Fibroblast of the conjunctiva (primary cell): ENCODE measurements at regions not wholly inside any gene's neighbourhood (a gene's known extent, or its start where the extent isn't known, plus 50 kb on each side); places are given as distances from the start of the nearest gene placed in this dataset.

Source experiments
- DNase-seq: peaks from one replicate; pipeline ENCODE4 v3.0.0-alpha.2; 2010; ENCODE audit warnings: low read depth

DNA sequence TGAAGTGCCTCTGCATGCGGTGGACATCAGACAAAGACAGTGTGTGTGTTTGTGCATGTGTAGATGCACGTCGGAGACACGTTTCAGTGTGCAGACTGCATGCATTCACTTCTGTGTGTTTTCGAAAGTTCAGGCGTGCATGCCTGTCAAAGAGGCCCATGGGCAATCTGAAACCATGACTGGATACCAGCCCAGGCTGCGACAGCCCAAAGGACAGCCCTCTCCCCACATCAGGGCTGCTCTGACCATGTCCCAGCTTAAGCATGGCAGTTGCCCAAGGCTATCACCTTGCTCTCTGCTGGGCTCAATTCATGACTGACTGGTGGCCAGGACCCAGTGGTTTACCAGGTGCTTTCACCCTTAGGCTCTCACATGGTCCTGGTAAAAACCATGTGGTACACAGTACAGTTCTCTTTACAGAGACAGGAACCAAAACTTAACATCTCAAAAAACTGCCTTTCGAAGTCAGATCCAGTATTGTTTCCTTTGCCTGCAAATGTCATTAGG is 423.7 kb upstream of the CADM1 start:
- no peak for DNase-seq

DNA sequence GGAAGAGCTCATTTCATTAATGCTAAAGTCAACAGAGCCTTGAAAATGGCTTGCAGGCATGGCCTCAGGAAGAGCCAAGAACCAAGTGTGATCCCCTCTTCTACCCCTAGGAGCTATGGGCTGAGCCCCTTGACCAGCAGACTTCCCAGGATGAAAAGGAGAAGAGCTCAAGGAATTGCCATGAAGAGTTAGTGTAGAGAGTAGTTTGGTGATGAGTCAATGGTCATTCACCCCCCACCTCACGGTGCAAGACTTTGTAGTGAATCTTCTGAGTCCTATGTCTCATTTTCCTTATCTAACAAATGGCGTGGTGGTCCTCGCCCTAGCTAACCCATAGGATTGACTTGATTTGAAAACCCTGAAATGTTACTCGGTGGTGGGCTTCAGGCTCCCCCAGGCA is 422.4 kb upstream of the CADM1 start:
- no peak for DNase-seq

- DNase-seq = no peak
Measured at GRCh38 chr11:115926138-115926537, 421.9 kb upstream of the CADM1 start.

DNA sequence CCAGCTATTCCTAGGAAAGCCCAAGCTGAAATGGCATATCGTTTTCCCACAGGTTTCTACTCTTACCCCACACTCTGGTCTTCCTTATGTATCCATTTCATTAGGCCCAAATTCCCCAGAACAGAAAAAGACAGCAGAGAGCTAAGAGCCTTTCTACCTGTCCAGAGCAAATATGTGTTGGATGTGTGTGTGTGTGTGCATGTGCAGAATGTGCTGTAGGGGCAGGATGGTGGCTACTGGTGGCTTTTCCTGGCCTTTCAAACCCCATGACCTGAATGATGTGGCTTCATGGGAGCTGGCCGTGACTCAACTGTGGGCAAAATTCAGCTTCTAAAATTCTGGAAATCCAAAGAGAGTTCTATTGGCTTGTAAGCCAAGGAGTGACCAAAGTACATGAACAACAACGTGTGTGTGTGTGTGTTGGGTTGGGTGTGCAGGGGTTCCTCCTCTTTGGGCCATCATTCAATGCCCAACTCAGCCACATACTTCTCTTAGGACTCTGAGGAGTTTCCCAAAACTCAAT is 421.4 kb upstream of the CADM1 start:
- no peak for DNase-seq

GRCh38 chr11:115924744-115925567 is 420.7 kb upstream of the CADM1 start:
- no peak for DNase-seq

DNA sequence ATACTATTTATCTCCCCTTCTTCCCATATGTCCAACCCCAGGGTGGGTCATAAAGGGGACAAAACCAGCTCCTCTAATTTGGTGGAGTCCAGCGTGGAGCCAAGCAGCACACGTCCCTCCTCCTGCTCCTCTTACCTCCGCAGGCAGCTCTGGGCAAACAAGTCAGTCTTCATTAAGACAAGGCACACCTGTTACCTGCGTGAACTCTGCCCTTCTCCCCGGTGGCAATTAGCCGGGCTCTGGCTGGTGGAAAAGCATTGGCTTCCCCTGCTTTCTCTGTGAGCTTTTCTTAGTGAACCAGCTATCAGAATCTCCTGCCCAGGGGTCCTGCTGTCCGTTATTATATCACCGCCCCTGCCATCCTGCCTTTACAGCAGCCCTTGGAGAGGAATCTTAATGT is 418.7 kb upstream of the CADM1 start:
- no peak for DNase-seq

- DNase-seq = no peak
Measured at GRCh38 chr11:115921986-115922385, 417.8 kb upstream of the CADM1 start.

DNA sequence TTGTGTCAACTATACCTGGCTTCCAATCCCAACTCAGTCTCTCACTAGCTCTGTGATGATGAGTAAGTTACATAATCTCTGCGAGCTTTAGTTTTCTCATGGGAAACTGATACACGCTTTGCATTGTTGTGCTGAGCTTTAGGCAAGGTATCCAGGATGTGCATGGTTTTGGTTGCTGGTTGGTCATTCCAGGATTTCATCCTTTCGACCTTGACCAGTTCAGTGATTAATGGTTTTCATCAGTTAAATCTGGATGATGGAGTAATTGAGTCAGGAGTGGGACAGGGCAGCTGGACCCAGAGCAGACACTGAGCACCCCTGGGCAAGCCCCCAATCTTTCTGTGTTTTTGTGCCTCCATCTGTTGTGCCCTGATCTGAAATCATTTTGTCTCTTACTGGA is 417.3 kb upstream of the CADM1 start:
- DNase-seq = no peak

GRCh38 chr11:115920841-115921480 is 416.7 kb upstream of the CADM1 start:
- DNase-seq = no peak

- no peak for DNase-seq
Measured at GRCh38 chr11:115920092-115920461, 415.9 kb upstream of the CADM1 start.

- no peak for DNase-seq
Measured at GRCh38 chr11:115919341-115920091, 415.3 kb upstream of the CADM1 start.

DNA sequence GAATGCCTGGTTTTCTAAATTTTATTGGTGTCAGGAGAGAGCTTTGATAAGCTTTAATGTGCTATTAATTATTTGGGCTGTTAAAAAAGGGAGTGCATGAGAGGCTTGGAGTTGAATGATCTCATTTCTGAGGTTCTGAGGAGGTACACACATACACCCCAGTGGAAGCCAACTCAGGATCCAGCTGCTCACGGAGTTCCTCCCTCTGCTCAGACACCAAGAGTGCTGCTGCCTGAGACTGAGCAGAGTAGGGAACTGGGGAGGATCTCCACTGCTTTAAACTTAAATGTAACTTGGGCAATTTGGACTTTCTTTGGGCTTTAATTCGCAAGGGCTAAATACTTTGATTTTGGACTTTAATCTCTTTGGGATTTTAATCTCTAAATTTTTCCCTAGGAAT is 414.4 kb upstream of the CADM1 start:
- DNase-seq = no peak

DNA sequence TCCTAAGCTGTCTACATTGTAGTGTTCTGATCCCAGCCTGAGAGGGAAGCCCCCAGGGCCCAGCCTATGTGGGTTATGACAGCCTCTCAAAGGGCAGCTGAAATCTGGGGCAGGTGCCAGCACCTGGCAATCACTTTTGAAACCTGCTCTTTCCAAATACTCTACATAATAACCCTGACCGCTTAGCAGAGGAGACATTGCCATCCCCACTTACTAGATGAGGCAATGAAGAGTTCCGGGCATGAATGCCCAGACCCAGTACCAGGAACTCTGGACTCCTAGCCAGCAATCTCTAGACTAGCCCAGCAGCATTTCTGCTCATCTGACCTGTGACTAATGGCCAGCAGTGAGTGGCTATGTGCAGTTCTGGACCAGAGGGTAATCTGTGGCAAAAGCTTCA is 412.4 kb upstream of the CADM1 start:
- DNase-seq = no peak

- no peak for DNase-seq
Measured at GRCh38 chr11:115912484-115912945, 408.3 kb upstream of the CADM1 start.

DNA sequence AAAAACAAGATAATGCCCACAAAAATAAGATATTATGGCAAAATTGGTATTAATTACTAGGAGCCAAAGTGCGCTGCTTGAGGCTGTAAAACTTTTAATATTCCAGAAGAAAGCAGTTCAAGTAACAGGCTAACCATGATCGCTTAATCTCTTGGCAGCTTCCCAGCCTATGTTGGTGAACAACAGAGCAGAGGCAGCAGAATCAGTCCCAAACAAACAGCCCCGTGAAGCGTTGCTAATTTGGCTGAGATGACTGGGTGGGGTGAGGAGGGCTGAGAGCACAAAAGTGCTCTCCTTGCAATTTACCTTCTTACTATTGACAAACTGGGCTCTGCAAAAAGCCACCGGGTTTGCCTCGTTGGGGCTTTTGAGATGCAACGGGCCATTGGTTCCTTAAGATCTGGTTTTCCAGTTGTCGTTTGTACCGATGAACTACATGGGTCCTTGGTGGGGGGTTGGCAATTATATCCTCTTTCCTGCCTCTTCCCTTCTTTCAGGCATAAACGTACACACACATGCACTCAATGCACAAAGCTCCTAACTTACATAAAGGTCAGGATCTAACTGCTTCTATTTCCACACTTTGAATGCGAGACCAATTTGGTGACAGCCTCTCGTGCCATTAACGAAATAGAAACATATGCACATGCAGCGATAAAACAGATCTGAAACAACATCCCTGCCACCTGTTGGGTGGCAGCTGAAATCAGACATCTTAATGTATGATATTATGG is 407.6 kb upstream of the CADM1 start:
- no peak for DNase-seq

DNA sequence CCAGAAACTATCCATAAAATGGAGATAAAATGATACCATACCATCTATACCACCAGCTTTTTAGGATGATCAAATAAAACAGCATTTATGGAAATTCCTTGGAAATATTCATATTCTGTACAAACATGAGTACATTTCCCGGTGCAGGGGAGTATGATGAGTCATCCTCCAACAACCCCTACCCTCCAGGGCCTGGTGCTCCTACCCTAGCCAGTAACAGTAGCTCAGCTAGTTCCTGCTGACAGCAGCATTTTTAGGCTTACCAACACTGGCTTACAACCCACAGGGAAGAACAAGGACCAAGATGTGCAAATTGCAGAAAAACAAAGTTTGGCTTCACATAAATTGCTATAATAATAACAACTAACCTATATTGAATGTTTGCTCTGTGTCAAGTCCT is 406.2 kb upstream of the CADM1 start:
- DNase-seq = no peak

- no peak for DNase-seq
Measured at GRCh38 chr11:115906171-115906570, 402.0 kb upstream of the CADM1 start.

DNA sequence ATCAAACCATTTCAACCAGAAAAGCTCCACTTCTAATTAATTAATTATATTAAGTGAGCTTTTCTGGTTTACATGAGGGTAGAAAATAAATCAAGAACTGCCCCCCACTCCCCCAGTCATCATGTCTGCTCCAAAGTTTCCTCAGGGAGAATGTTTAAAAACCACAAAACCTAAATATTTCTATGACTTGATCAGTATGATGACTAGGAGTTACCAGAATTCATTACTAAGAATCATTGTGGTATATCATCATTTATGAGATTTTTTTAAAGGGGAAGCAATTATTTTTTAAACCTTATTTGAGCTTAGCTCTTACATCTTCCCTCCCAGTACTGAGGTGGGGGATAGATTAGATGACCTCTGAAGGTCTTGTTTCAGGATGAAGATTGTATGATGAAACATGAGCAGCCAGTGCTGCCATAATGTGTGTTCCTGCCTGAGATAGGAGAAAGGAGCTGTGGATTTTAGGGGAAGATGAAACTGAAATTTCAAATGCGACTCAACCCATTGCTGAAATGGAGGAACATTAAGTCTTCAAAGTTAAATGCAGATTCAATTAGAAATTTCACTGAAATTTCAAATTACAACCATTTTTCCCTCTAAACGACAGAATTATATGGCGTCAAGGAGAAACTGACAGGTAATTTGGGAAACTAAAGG is 401.3 kb upstream of the CADM1 start:
- DNase-seq = no peak

GRCh38 chr11:115903179-115903578 is 399.0 kb upstream of the CADM1 start:
- DNase-seq = no peak

DNA sequence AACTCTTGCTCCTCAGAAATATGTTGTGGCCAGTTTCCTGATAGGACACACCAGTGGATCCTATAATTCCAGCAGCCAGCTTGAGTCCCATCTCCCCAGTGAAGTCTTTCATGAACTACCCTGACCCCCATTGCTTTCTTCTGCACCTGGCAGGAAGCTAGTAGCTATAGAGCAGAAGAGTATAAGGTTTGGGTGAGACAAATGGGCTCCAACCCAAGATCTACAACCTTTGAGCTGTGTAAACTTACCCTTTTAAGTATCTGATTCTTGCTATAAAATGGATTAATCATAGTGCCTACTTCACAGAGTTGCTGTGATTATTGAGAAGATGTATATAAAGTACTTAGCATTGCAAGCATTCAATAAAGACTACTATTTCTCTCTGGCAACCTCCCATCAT is 396.9 kb upstream of the CADM1 start:
- DNase-seq = no peak

DNA sequence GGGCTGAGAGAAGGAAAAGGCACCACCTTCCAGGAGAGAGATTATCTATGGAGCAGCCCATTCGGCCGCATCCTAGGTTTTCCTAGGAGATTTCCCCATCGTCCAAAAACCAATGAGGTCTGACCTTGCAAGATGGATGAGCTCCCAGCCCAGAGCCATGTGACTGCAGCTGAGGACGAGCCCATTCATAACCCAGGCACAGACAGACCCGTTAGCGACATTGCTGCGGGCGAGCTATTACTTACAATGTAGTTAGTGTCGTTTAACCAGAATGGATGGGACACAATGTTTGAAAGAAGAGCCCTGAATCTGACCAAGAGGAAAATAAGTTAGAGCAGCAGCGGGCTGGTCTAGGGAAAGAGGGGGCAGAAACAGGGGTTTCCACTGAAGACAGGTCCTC is 395.9 kb upstream of the CADM1 start:
- DNase-seq = no peak
